Right cardiac atrium (tissue), 5 donors: ENCODE measurements at regions not wholly inside any gene's neighbourhood (a gene's known extent, or its start where the extent isn't known, plus 50 kb on each side); places are given as distances from the start of the nearest gene placed in this dataset.
"Not testable (repeated sequence)": the region's sequence is repeated elsewhere in the genome, so short reads cannot be mapped to it uniquely, and the experiment has no call there.

Experiments
- ATAC-seq, 2 donors: fragments of 200-7000 bp; cut with Tn5 transposase; one replicate each; pipeline versions ENCODE4 v1.8.0 to v1.9.1; 2020; ENCODE audit warnings: moderate library complexity in 2 of 2, mild to moderate bottlenecking in 1 of 2
- DNase-seq, 3 donors: peaks; one replicate each; pipeline ENCODE4 v3.0.0-alpha.2; 2020
- H3K27ac ChIP-seq: one replicate; pipeline ENCODE4 v1.5.1; 2013; ENCODE audit warnings: mild to moderate bottlenecking, low read length, control low read depth, moderate library complexity
- H3K27me3 ChIP-seq: one replicate; pipeline ENCODE4 v1.6.1; 2013; ENCODE audit not compliant: control insufficient read depth, insufficient read depth
- H3K4me1 ChIP-seq: one replicate; pipeline ENCODE4 v1.6.1; 2013; ENCODE audit warnings: low read length; ENCODE audit not compliant: control insufficient read depth, insufficient read depth
- H3K4me3 ChIP-seq: one replicate; pipeline ENCODE4 v1.5.1; 2013; ENCODE audit warnings: low read length, control low read depth
- H3K9me3 ChIP-seq: one replicate; pipeline ENCODE4 v1.6.1; 2013; ENCODE audit warnings: low read length; ENCODE audit not compliant: control insufficient read depth
- WGBS: extraction: QIAGEN DNeasy Blood & Tissue Kit; methylation state at CpG from one replicate; pipeline ENCODE4 v1.1.7; 2013; 5-methylcytosine and 5-hydroxymethylcytosine counted together
- intact Hi-C, 4 donors: fragments of 100-400 bp; cut with DNase I; formaldehyde crosslinking; loops; one replicate each; pipeline versions ENCODE4 v1.11.0 to v1.14.0; 2022 to 2023
- donor health status: healthy with polysubstance abuse.
- donor health status: DM: no; HTN: yes; CAD: no.
- donor health status: DM: no; HTN: no; CAD: no.
- donor health status: DM: no; HTN: yes; CAD: no; lungs with severe emphysema.
- donor health status: DM: yes; HTN: yes; CAD: no.

- 85% methylated on average over 8 of the region's 8 CpGs for WGBS
- intact Hi-C loops, H3K9me3 ChIP-seq: not testable (repeated sequence)
Measured at GRCh38 chr5:30365031-30365430, 828.5 kb upstream of the CDH6 start.

GRCh38 chr5:30357371-30357770 lies 836.1 kb upstream of the CDH6 start:
- no peaks in the 10 kb centered on the region for H3K27me3 ChIP-seq
- ATAC-seq (no peak), DNase-seq (no peak)
- no peaks in the 10 kb centered on the region for H3K9me3 ChIP-seq
- no peaks in the 10 kb centered on the region for H3K4me1 ChIP-seq
- WGBS: 81% methylated on average over 1 of the region's 1 CpG
- no peak overlapping the region for H3K4me3 ChIP-seq
- intact Hi-C loops: no loop called here
- H3K27ac ChIP-seq: no peak overlapping the region

More at GRCh38 chr5:30365031-30365430, 828.5 kb upstream of the CDH6 start:
- not testable (repeated sequence) for H3K27me3 ChIP-seq, DNase-seq, ATAC-seq, H3K4me1 ChIP-seq, H3K27ac ChIP-seq, H3K4me3 ChIP-seq

- no peak for ATAC-seq
- WGBS: 70% methylated on average over 5 of the region's 5 CpGs
Measured at GRCh38 chr5:30355675-30356074, 837.8 kb upstream of the CDH6 start.

GRCh38 chr5:30347858-30348257 lies 845.6 kb upstream of the CDH6 start:
- H3K27me3 ChIP-seq: no peaks in the 10 kb centered on the region
- WGBS: 76% methylated on average over 3 of the region's 3 CpGs
- H3K4me1 ChIP-seq: no peaks in the 10 kb centered on the region
- H3K27ac ChIP-seq: no peak overlapping the region
- DNase-seq (no peak), ATAC-seq (no peak)
- no peaks in the 10 kb centered on the region for H3K9me3 ChIP-seq
- no peak overlapping the region for H3K4me3 ChIP-seq
- intact Hi-C loops: no loop called here

More at GRCh38 chr5:30355675-30356074, 837.8 kb upstream of the CDH6 start:
- Histone ChIP-seq H3K9me3 (no peaks in the 10 kb centered on the region), H3K27ac (no peak overlapping the region), H3K4me3 (no peak overlapping the region), H3K27me3 (no peaks in the 10 kb centered on the region), H3K4me1 (no peaks in the 10 kb centered on the region)
- DNase-seq: no peak
- intact Hi-C loops: no loop called here

- H3K9me3 ChIP-seq, ATAC-seq, H3K27ac ChIP-seq, H3K4me1 ChIP-seq, H3K4me3 ChIP-seq, intact Hi-C loops, H3K27me3 ChIP-seq: not testable (repeated sequence)
- WGBS: 63% methylated on average over 50 of the region's 50 CpGs
- DNase-seq: peak in 1 of 3 donors; percentile 24
Measured at GRCh38 chr5:30345539-30346345, 847.7 kb upstream of the CDH6 start.

- no peak for ATAC-seq
- no peaks in the 10 kb centered on the region for H3K27me3 ChIP-seq
- H3K9me3 ChIP-seq: no peaks in the 10 kb centered on the region
- no peak overlapping the region for H3K4me3 ChIP-seq
- intact Hi-C loops: no loop called here
- DNase-seq: no peak
- H3K4me1 ChIP-seq: no peaks in the 10 kb centered on the region
- WGBS: 56% methylated on average over 3 of the region's 3 CpGs
- H3K27ac ChIP-seq: no peak overlapping the region
Measured at GRCh38 chr5:30343707-30344106, 849.8 kb upstream of the CDH6 start.

GRCh38 chr5:30341466-30341865 lies 852.0 kb upstream of the CDH6 start:
- intact Hi-C loops: no loop called here
- no peak for ATAC-seq
- whole genome bisulfite sequencing: 72% methylated on average over 3 of the region's 3 CpGs

GRCh38 chr5:30337084-30337573 lies 856.4 kb upstream of the CDH6 start:
- WGBS: 84% methylated on average over 5 of the region's 5 CpGs
- DNase-seq: peak in 1 of 3 donors; percentile 7
- Histone ChIP-seq H3K27ac (no peak overlapping the region), H3K27me3 (no peaks in the 10 kb centered on the region), H3K4me1 (no peaks in the 10 kb centered on the region), H3K9me3 (no peaks in the 10 kb centered on the region), H3K4me3 (no peak overlapping the region)
- ATAC-seq: no peak
- intact Hi-C loops: no loop called here

More at GRCh38 chr5:30341466-30341865, 852.0 kb upstream of the CDH6 start:
- no peak for DNase-seq
- Histone ChIP-seq H3K9me3 (no peaks in the 10 kb centered on the region), H3K27ac (no peak overlapping the region), H3K4me3 (no peak overlapping the region), H3K27me3 (no peaks in the 10 kb centered on the region), H3K4me1 (no peaks in the 10 kb centered on the region)

- intact Hi-C loops: no loop called here
- 86% methylated on average over 2 of the region's 2 CpGs for WGBS
- no peak for ATAC-seq
Measured at GRCh38 chr5:30331534-30331933, 862.0 kb upstream of the CDH6 start.

GRCh38 chr5:30325795-30326194 lies 867.7 kb upstream of the CDH6 start:
- H3K4me3 ChIP-seq: no peak overlapping the region
- DNase-seq (no peak), ATAC-seq (no peak)
- WGBS: 91% methylated on average over 1 of the region's 1 CpG
- H3K4me1 ChIP-seq: no peaks in the 10 kb centered on the region
- no peaks in the 10 kb centered on the region for H3K9me3 ChIP-seq
- H3K27ac ChIP-seq: no peak overlapping the region
- intact Hi-C loops: no loop called here
- H3K27me3 ChIP-seq: no peaks in the 10 kb centered on the region

More at GRCh38 chr5:30331534-30331933, 862.0 kb upstream of the CDH6 start:
- H3K9me3 ChIP-seq: no peaks in the 10 kb centered on the region
- H3K27ac ChIP-seq: no peak overlapping the region
- DNase-seq: no peak
- no peaks in the 10 kb centered on the region for H3K4me1 ChIP-seq
- no peaks in the 10 kb centered on the region for H3K27me3 ChIP-seq
- H3K4me3 ChIP-seq: no peak overlapping the region

- WGBS: 34% methylated on average over 4 of the region's 4 CpGs
- H3K27me3 ChIP-seq: no peaks in the 10 kb centered on the region
- intact Hi-C loops: no loop called here
- no peak overlapping the region for H3K4me3 ChIP-seq
- DNase-seq: no peak
- no peak for ATAC-seq
- H3K4me1 ChIP-seq: no peaks in the 10 kb centered on the region
- no peaks in the 10 kb centered on the region for H3K9me3 ChIP-seq
- no peak overlapping the region for H3K27ac ChIP-seq
Measured at GRCh38 chr5:30324083-30324482, 869.4 kb upstream of the CDH6 start.
